ENCODE measurements at regions not wholly inside any gene's neighbourhood (a gene's known extent, or its start where the extent isn't known, plus 50 kb on each side); places are given as distances from the start of the nearest gene placed in this dataset.

DNA sequence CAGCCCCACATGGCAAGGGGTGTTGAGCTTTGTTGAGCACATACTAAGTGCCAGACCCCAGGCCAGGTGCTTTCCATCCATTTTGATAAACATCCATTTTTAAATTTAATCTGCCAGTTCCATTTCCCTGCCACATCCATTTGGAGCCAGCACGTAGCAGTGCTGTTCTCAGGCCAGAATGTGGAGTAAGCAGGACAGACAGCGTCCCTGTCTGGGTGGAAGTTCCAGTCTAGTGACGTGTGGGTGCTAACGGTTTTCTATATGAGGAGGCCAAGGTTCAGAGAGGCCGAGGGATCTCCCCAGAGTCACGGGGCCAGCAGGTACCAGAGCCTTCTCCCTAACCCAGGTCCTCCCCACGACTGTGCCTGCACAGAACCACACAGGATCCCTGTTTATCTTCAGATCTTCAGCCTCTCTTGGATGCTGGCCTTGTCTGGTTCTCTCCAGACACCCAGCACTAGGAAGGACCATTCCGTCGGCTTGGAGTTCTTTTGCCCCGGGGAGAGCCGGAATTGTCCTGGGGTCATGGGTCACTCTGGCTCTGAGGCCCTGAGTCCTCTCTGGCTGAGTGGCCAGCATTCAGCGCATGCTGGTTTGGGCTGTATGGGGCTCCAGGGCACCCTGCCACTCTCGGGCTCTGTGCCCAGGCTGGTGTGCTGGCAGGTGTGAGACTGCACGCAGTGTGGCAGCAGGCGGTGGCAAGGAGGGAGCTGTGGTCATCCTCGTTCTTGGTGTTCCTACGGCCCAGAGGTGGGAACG is 63.6 kb upstream of the PPARA start:
- no peaks in the 10 kb centered on the region for H3K36me3 ChIP-seq (replicated peaks; ENCODE audit: low read depth, low read length)
- H3K4me2 ChIP-seq (ENCODE audit: low read length): no peak overlapping the region
- TF ChIP-seq, protein P1, sequence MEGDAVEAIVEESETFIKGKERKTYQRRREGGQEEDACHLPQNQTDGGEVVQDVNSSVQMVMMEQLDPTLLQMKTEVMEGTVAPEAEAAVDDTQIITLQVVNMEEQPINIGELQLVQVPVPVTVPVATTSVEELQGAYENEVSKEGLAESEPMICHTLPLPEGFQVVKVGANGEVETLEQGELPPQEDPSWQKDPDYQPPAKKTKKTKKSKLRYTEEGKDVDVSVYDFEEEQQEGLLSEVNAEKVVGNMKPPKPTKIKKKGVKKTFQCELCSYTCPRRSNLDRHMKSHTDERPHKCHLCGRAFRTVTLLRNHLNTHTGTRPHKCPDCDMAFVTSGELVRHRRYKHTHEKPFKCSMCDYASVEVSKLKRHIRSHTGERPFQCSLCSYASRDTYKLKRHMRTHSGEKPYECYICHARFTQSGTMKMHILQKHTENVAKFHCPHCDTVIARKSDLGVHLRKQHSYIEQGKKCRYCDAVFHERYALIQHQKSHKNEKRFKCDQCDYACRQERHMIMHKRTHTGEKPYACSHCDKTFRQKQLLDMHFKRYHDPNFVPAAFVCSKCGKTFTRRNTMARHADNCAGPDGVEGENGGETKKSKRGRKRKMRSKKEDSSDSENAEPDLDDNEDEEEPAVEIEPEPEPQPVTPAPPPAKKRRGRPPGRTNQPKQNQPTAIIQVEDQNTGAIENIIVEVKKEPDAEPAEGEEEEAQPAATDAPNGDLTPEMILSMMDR (IDR thresholded peaks at IDR 0.05; ENCODE audit: low read depth, low read length): no peak
- TF ChIP-seq EZH2phosphoT487 (IDR thresholded peaks at IDR 0.05; ENCODE audit: low read depth): no peak
- H3K9me3 ChIP-seq (ENCODE audit: insufficient read depth, low read length): no peaks in the 10 kb centered on the region
- H3K4me1 ChIP-seq (ENCODE audit: low read length): no peaks in the 10 kb centered on the region
- peaks cover 10% of the 10 kb centered on the region for H4K20me1 ChIP-seq (ENCODE audit: insufficient read depth, low read length)
- H3K27me3 ChIP-seq (ENCODE audit: low read depth, low read length): no peaks in the 10 kb centered on the region
- H3K9ac ChIP-seq (ENCODE audit: low read length): no peak overlapping the region
- H3K79me2 ChIP-seq (ENCODE audit: low read length): peaks cover 30% of the 10 kb centered on the region
- no peak overlapping the region for H2AFZ ChIP-seq (ENCODE audit: low read depth, low read length)
- no peak overlapping the region for H3K27ac ChIP-seq (ENCODE audit: low read length)
- no peak overlapping the region for H3K4me3 ChIP-seq (ENCODE audit: low read length)

DNA sequence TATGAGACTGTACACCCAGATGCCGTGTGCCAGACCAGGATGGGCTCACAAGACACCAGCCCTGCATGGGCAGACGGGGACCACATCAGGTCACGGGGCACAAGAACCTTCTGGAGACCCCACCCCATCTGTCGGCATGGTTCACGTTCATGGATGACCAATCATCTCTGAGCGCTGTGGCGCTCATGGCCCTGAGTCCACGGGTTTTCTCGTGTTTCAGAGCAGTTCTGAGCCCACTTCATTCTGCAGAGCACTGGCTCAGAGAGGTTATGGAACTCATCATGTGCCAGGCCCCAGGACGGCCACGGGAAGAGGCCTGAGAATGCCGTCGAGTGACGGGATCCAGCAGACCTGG is 63.0 kb upstream of the PPARA start:
- H3K36me3 ChIP-seq (replicated peaks; ENCODE audit: low read depth, low read length): peaks cover 3% of the 10 kb centered on the region
- TF ChIP-seq EZH2phosphoT487 (IDR thresholded peaks at IDR 0.05; ENCODE audit: low read depth): no peak
- TF ChIP-seq, protein P1 (IDR thresholded peaks at IDR 0.05; ENCODE audit: low read depth, low read length): no peak
- H3K4me2 ChIP-seq (ENCODE audit: low read length): no peak overlapping the region

DNA sequence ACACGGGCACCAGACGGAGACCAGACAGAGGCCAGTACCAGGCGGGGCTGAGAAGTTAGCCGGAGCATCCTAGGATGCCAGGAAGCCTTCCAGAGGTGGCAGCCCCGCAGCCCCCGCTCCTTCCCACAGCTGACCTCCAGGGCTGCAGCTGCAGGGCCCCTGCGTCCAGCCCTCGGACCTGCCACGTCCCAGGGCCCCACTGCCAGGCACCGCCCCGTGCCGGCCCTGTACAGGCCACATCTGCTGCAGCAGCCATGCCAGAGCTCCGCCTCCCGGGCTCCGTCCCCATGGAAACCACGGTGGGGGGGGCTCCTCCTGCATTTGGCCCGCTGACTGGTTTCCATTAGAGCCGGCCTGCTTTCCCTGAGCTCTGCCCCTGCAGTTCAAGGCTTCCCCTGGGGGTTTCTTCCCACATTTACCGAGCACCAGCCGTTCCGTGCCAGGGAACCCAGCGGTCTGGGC is 62.5 kb upstream of the PPARA start:
- Histone ChIP-seq H3K27ac (ENCODE audit: low read length) (no peak overlapping the region), H3K9ac (ENCODE audit: low read length) (no peak overlapping the region), H3K4me2 (ENCODE audit: low read length) (no peak overlapping the region), H2AFZ (ENCODE audit: low read depth, low read length) (no peak overlapping the region), H3K36me3 (replicated peaks; ENCODE audit: low read depth, low read length) (peaks cover 5% of the 10 kb centered on the region), H4K20me1 (ENCODE audit: insufficient read depth, low read length) (peaks cover 14% of the 10 kb centered on the region; the same call in 1 of the 2 replicates), H3K4me1 (ENCODE audit: low read length) (no peaks in the 10 kb centered on the region), H3K27me3 (ENCODE audit: low read depth, low read length) (no peaks in the 10 kb centered on the region), H3K9me3 (ENCODE audit: insufficient read depth, low read length) (no peaks in the 10 kb centered on the region), H3K4me3 (ENCODE audit: low read length) (no peak overlapping the region), H3K79me2 (ENCODE audit: low read length) (peaks cover 29% of the 10 kb centered on the region)
- TF ChIP-seq EZH2phosphoT487 (IDR thresholded peaks at IDR 0.05; ENCODE audit: low read depth): no peak
- TF ChIP-seq, protein P1 (IDR thresholded peaks at IDR 0.05; ENCODE audit: low read depth, low read length): no peak

More for the DNA sequence above, 63.0 kb upstream of the PPARA start:
- Histone ChIP-seq H4K20me1 (ENCODE audit: insufficient read depth, low read length) (peaks cover 14% of the 10 kb centered on the region; the same call in 1 of the 2 replicates), H3K27me3 (ENCODE audit: low read depth, low read length) (no peaks in the 10 kb centered on the region), H3K9ac (ENCODE audit: low read length) (no peak overlapping the region), H3K4me3 (ENCODE audit: low read length) (no peak overlapping the region), H3K79me2 (ENCODE audit: low read length) (peaks cover 32% of the 10 kb centered on the region), H3K9me3 (ENCODE audit: insufficient read depth, low read length) (no peaks in the 10 kb centered on the region), H3K4me1 (ENCODE audit: low read length) (no peaks in the 10 kb centered on the region), H3K27ac (ENCODE audit: low read length) (no peak overlapping the region), H2AFZ (ENCODE audit: low read depth, low read length) (no peak overlapping the region)

DNA sequence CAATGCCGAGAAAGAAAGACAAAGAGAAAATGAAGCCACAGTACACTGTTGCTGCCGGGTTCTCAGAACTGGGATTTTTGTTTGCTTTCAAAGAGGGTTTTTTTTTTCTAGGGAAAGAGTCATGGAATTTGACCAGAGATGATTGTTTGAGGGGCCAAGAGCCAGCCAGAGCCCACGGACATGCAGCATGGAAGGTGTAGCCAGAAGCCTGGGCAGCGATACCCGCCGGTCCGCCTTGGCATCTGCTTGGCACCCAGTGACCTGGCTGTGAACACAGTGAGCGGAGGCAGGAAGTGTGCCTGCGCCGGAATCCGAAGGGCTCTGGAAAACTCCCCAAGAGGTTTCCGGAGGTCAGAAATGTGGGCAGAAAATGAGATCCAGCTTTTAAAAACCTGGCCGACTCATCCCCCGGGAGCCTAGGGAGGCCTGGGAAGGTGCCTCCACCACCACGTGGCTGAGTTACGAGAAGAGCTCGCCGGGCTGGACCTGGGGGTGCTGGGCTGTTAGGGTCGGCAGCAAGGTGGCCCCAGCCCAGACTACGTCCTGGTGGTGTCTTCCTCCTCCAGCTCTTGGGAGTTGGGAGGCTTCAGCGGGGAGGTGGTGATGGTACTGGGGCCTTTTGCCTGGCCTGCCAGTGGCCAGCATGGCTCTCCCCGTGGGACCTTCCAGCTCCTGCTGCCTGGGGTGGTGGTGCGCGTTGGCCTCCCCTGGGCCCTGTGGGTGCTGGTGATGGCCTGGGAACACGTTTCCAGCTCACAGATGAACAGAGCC is 61.6 kb upstream of the PPARA start:
- Histone ChIP-seq H3K36me3 (replicated peaks; ENCODE audit: low read depth, low read length) (peaks cover 7% of the 10 kb centered on the region), H3K4me1 (ENCODE audit: low read length) (no peaks in the 10 kb centered on the region), H3K79me2 (ENCODE audit: low read length) (peaks cover 22% of the 10 kb centered on the region), H2AFZ (ENCODE audit: low read depth, low read length) (no peak overlapping the region), H3K9me3 (ENCODE audit: insufficient read depth, low read length) (no peaks in the 10 kb centered on the region), H3K27me3 (ENCODE audit: low read depth, low read length) (no peaks in the 10 kb centered on the region), H3K4me2 (ENCODE audit: low read length) (no peak overlapping the region), H4K20me1 (ENCODE audit: insufficient read depth, low read length) (peaks cover 13% of the 10 kb centered on the region; the same call in 1 of the 2 replicates), H3K9ac (ENCODE audit: low read length) (no peak overlapping the region), H3K4me3 (ENCODE audit: low read length) (no peak overlapping the region), H3K27ac (ENCODE audit: low read length) (no peak overlapping the region)
- TF ChIP-seq EZH2phosphoT487 (IDR thresholded peaks at IDR 0.05; ENCODE audit: low read depth): no peak
- TF ChIP-seq, protein P1 (IDR thresholded peaks at IDR 0.05; ENCODE audit: low read depth, low read length): no peak
